GM12878 (cell line): ENCODE measurements at regions not wholly inside any gene's neighbourhood (a gene's known extent, or its start where the extent isn't known, plus 50 kb on each side); places are given as distances from the start of the nearest gene placed in this dataset.

Source experiments
- ATAC-seq: fragments of 200-7000 bp; cut with Tn5 transposase; 3 replicates; pipeline ENCODE4 v1.9.1; 2020; ENCODE audit warnings: mild to moderate bottlenecking, moderate library complexity
- BruUV-seq: library from RNA; stranded (reverse); fragments of 400-500 nt; replicated peaks from 2 replicates; lab custom pipeline; 2021; lab: Mats Ljungman, UMichigan
- CTCF ChIA-PET: fragments of 300-600 bp; sonication (Branson Sonifier 250); formaldehyde crosslinking; extraction: SDS; loops from one replicate; lab custom pipeline; 2021; ENCODE audit warnings: inconsistent platforms; lab: Yijun Ruan, JAX
- POLR2A ChIA-PET: fragments of 350-600 bp; formaldehyde crosslinking; extraction: SDS; loops from one replicate; lab custom pipeline; 2021; ENCODE audit warnings: inconsistent platforms; lab: Charles Lee
- RAD21 ChIA-PET: fragments of 300-600 bp; sonication (Branson Sonifier 250); formaldehyde crosslinking; loops from one replicate; lab custom pipeline; 2023; ENCODE audit warnings: antibody characterized with exemption; ENCODE audit not compliant: unreplicated experiment; lab: Charles Lee
- SMC1A ChIA-PET: fragments of 300-600 bp; sonication (Branson Sonifier 250); formaldehyde crosslinking; loops from one replicate; lab custom pipeline; 2023; ENCODE audit not compliant: unreplicated experiment, uncharacterized antibody; lab: Charles Lee
- DNase-seq: peaks from one replicate; pipeline ENCODE4 v3.0.0-alpha.2; 2011; ENCODE audit warnings: low read depth, low spot score
- FAIRE-seq: peaks from 3 replicates; lab custom pipeline; 2011; peaks lifted over from hg19 to GRCh38; lab: Jason Lieb, UNC
- H2AFZ ChIP-seq: 2 replicates; pipeline ENCODE4 v1.6.0; 2011; ENCODE audit warnings: low read depth, low read length, control low read depth; ENCODE audit not compliant: control insufficient read depth
- H3K27ac ChIP-seq: 2 replicates; pipeline ENCODE4 v1.5.1; 2011; ENCODE audit warnings: control low read depth; ENCODE audit not compliant: control insufficient read depth, insufficient read depth
- H3K27me3 ChIP-seq, 2 experiments: replicated peaks in 1 of 2; 2 replicates each; pipeline versions ENCODE4 v1.6.0 to v1.6.1; 2011; ENCODE audit warnings: low read length in 1 of 2; ENCODE audit not compliant: control insufficient read depth in 2 of 2, insufficient read depth in 2 of 2
- H3K36me3 ChIP-seq, 2 experiments: 2 replicates each; pipeline ENCODE4 v1.5.1; 2011; ENCODE audit warnings: low read length in 1 of 2; ENCODE audit not compliant: control insufficient read depth in 2 of 2, insufficient read depth in 2 of 2
- H3K4me1 ChIP-seq: 2 replicates; pipeline ENCODE4 v1.6.1; 2011; ENCODE audit warnings: mild to moderate bottlenecking, low read length, moderate library complexity, mixed read lengths; ENCODE audit not compliant: control insufficient read depth, insufficient read depth
- H3K4me2 ChIP-seq: 2 replicates; pipeline ENCODE4 v1.6.0; 2011; ENCODE audit warnings: control low read depth; ENCODE audit not compliant: control insufficient read depth, insufficient read depth
- H3K4me3 ChIP-seq: fragments of 200-600 bp; sonication (generic); 2 replicates; pipeline ENCODE4 v1.5.1; 2016
- H3K79me2 ChIP-seq: 2 replicates; pipeline ENCODE4 v1.6.0; 2011; ENCODE audit warnings: low read length; ENCODE audit not compliant: control insufficient read depth, insufficient read depth
- H3K9ac ChIP-seq: 2 replicates; pipeline ENCODE4 v1.8.0; 2011; ENCODE audit warnings: low read length, control low read depth, mixed read lengths; ENCODE audit not compliant: control insufficient read depth, insufficient read depth
- H3K9me3 ChIP-seq: replicated peaks from 3 replicates; pipeline ENCODE4 v1.5.1; 2011; ENCODE audit warnings: mild to moderate bottlenecking, low read length; ENCODE audit not compliant: control insufficient read depth, insufficient read depth
- H4K20me1 ChIP-seq: 2 replicates; pipeline ENCODE4 v1.6.0; 2011; ENCODE audit not compliant: control insufficient read depth, insufficient read depth
- BACH1 ChIP-seq: fragments of 450-650 bp; IDR thresholded peaks from 2 replicates; pipeline ENCODE4 v1.6.1; 2017; ENCODE audit warnings: mild to moderate bottlenecking, borderline replicate concordance
- BRCA1 ChIP-seq: IDR thresholded peaks from 2 replicates; pipeline ENCODE4 v1.6.1; 2011; ENCODE audit warnings: low read depth, low read length, improper control_type of control experiment
- CHD1 ChIP-seq: IDR thresholded peaks from 2 replicates; pipeline ENCODE4 v1.6.1; 2012; ENCODE audit warnings: low read depth, low read length, improper control_type of control experiment
- CHD4 ChIP-seq: fragments of 200-600 bp; sonication (generic); IDR thresholded peaks from 2 replicates; pipeline ENCODE4 v1.6.1; 2016; ENCODE audit warnings: mild to moderate bottlenecking
- CREM ChIP-seq: IDR thresholded peaks from 2 replicates; pipeline ENCODE4 v1.6.1; 2014; ENCODE audit warnings: antibody characterized with exemption, low read depth
- IKZF1 ChIP-seq: fragments of 450-650 bp; conservative IDR thresholded peaks from 2 replicates; pipeline ENCODE4 v1.6.1; 2017; ENCODE audit warnings: antibody characterized with exemption, mild to moderate bottlenecking
- JUNB ChIP-seq: IDR thresholded peaks from 2 replicates; pipeline ENCODE4 v1.6.1; 2016; ENCODE audit warnings: antibody characterized with exemption, mild to moderate bottlenecking
- MEF2B ChIP-seq: fragments of 450-650 bp; IDR thresholded peaks from 2 replicates; pipeline ENCODE4 v1.6.1; 2018; ENCODE audit warnings: mild to moderate bottlenecking, moderate library complexity; ENCODE audit not compliant: partially characterized antibody, poor library complexity, severe bottlenecking
- MXI1 ChIP-seq: fragments of 150-350 bp; IDR thresholded peaks from 2 replicates; pipeline ENCODE4 v1.6.1; 2011; ENCODE audit warnings: low read depth, mild to moderate bottlenecking, inconsistent platforms, low read length, improper control_type of control experiment
- NFYA ChIP-seq: IDR thresholded peaks from 2 replicates; pipeline ENCODE4 v1.6.1; 2011; ENCODE audit warnings: low read depth, mild to moderate bottlenecking, low read length, improper control_type of control experiment, borderline replicate concordance
- POLR2AphosphoS2 ChIP-seq: IDR thresholded peaks from 2 replicates; pipeline ENCODE4 v1.6.1; 2011; ENCODE audit warnings: low read depth, mild to moderate bottlenecking, low read length, improper control_type of control experiment, moderate library complexity
- RAD21 ChIP-seq: IDR thresholded peaks from 2 replicates; pipeline ENCODE4 v1.6.1; 2011; ENCODE audit warnings: mild to moderate bottlenecking, low read depth, low read length, moderate library complexity; ENCODE audit not compliant: insufficient read depth
- REST ChIP-seq: IDR thresholded peaks from 2 replicates; pipeline ENCODE4 v1.6.1; 2012; ENCODE audit warnings: mild to moderate bottlenecking, low read depth, low read length
- RFX5 ChIP-seq: IDR thresholded peaks from 2 replicates; pipeline ENCODE4 v1.6.1; 2011; ENCODE audit warnings: low read depth, low read length, improper control_type of control experiment
- SIX5 ChIP-seq: IDR thresholded peaks from 2 replicates; pipeline ENCODE4 v1.6.1; 2011; ENCODE audit warnings: mild to moderate bottlenecking, low read depth, low read length, moderate library complexity; ENCODE audit not compliant: severe bottlenecking
- WGBS: methylation state at CpG from one replicate; pipeline ENCODE4 v1.1.6; 2016; ENCODE audit warnings: low lambda C conversion rate; ENCODE audit not compliant: insufficient replicate concordance, insufficient coverage; ENCODE audit errors: missing lambda C conversion rate; 5-methylcytosine and 5-hydroxymethylcytosine counted together
- in situ Hi-C: fragments of 300-500 bp; cut with MboI; formaldehyde crosslinking; loops from 9 replicates; pipeline ENCODE4 v1.14.3; 2018; ENCODE audit warnings: mixed read lengths
- intact Hi-C: fragments of 100-400 bp; cut with micrococcal nuclease; formaldehyde crosslinking; loops from one replicate; pipeline ENCODE4 v1.14.2; 2022; ENCODE audit not compliant: unreplicated experiment
- TF ChIP-seq, protein P1 (sequence below): fragments of 450-650 bp; IDR thresholded peaks from 2 replicates; pipeline ENCODE4 v1.6.1; 2016; ENCODE audit warnings: mild to moderate bottlenecking

- ChIA-PET RAD21 (no interaction called here), POLR2A (no interaction called here), CTCF (no interaction called here), SMC1A (interaction anchor here (2.7 kb wide), 1 partner anchor 69 kb away, joined by 8 read pairs; no protein-coding TSS in a partner anchor)
- no peak overlapping the region for H3K27ac ChIP-seq
- no TSS peak for BruUV-seq
- H2AFZ ChIP-seq: no peak overlapping the region
- H3K9me3 ChIP-seq: no peaks in the 10 kb centered on the region
- no peak overlapping the region for H3K4me2 ChIP-seq
- ATAC-seq: no peak
- no peaks in the 10 kb centered on the region for H3K27me3 ChIP-seq
- H3K36me3 ChIP-seq: no peaks in the 10 kb centered on the region
- TF ChIP-seq BRCA1 (no peak), BACH1 (no peak), POLR2AphosphoS2 (no peak), RAD21 (no peak), RFX5 (no peak), MEF2B (no peak), CHD1 (no peak), CREM (no peak), REST (no peak), NFYA (no peak), CHD4 (no peak), IKZF1 (no peak), SIX5 (no peak), MXI1 (no peak), JUNB (no peak)
- TF ChIP-seq, protein P1, sequence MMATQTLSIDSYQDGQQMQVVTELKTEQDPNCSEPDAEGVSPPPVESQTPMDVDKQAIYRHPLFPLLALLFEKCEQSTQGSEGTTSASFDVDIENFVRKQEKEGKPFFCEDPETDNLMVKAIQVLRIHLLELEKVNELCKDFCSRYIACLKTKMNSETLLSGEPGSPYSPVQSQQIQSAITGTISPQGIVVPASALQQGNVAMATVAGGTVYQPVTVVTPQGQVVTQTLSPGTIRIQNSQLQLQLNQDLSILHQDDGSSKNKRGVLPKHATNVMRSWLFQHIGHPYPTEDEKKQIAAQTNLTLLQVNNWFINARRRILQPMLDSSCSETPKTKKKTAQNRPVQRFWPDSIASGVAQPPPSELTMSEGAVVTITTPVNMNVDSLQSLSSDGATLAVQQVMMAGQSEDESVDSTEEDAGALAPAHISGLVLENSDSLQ: no peak
- no peak for FAIRE-seq
- H3K4me1 ChIP-seq: no peaks in the 10 kb centered on the region
- no peaks in the 10 kb centered on the region for H4K20me1 ChIP-seq
- no peak overlapping the region for H3K9ac ChIP-seq
- H3K4me3 ChIP-seq: no peak overlapping the region
- in situ Hi-C loops: no loop called here
- intact Hi-C loops: no loop called here
- WGBS: 83% methylated on average over 2 of the region's 2 CpGs
- DNase-seq: no peak
- no peaks in the 10 kb centered on the region for H3K79me2 ChIP-seq
These were observed 232.3 kb upstream of the TRPM3 start for GRCh38 chr9:71353720-71354119.
